ENCODE measurements at regions not wholly inside any gene's neighbourhood (a gene's known extent, or its start where the extent isn't known, plus 50 kb on each side); places are given as distances from the start of the nearest gene placed in this dataset.

GRCh38 chr11:16512198-16512898 is 156.0 kb upstream of the SOX6 start:
- TF ChIP-seq CTCF (IDR thresholded peaks at IDR 0.05): no peak
- TF ChIP-seq MAX (IDR thresholded peaks at IDR 0.05; ENCODE audit: low read depth): no peak
- no peak for TF ChIP-seq NRF1 (IDR thresholded peaks at IDR 0.05; ENCODE audit: low read depth, low read length)
- TF ChIP-seq EP300 (IDR thresholded peaks at IDR 0.05; ENCODE audit: borderline replicate concordance in 1 of 2, low read depth in 1 of 2, low read length in 1 of 2): no peak
- TF ChIP-seq EZH2phosphoT487 (IDR thresholded peaks at IDR 0.05; ENCODE audit: borderline replicate concordance, low read depth): no peak
- no peak for TF ChIP-seq REST (IDR thresholded peaks at IDR 0.05; ENCODE audit: low read depth, low read length)
- TF ChIP-seq POLR2AphosphoS5 (IDR thresholded peaks at IDR 0.05; ENCODE audit: low read depth, low read length): no peak
- TF ChIP-seq YY1 (IDR thresholded peaks at IDR 0.05; ENCODE audit: low read depth): no peak
- no peak for TF ChIP-seq TAF1 (IDR thresholded peaks at IDR 0.05; ENCODE audit: borderline replicate concordance, low read depth, low read length)

Data from SK-N-SH (cell line).